ENCODE measurements at regions not wholly inside any gene's neighbourhood (a gene's known extent, or its start where the extent isn't known, plus 50 kb on each side); places are given as distances from the start of the nearest gene placed in this dataset.

DNA sequence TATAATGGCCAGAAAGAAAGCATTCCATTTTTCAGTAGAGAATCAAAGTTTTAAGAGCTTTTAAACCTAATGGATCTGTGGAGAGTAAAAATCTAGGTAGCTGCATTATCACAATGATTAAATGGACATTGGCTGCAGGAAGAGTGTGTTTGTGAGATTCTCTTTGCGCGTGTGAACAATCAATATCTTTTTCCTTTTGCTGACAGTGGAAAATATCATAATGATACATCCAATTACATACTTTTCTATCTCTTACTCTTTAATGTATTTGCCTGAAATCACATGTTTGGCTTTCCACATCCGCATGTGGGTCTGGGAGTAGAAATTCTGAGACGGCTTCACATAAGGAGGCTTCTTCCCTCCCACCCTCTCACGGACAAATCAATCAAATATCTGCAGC, 69.8 kb upstream of the DUSP22 start:
- TF ChIP-seq, protein P1, sequence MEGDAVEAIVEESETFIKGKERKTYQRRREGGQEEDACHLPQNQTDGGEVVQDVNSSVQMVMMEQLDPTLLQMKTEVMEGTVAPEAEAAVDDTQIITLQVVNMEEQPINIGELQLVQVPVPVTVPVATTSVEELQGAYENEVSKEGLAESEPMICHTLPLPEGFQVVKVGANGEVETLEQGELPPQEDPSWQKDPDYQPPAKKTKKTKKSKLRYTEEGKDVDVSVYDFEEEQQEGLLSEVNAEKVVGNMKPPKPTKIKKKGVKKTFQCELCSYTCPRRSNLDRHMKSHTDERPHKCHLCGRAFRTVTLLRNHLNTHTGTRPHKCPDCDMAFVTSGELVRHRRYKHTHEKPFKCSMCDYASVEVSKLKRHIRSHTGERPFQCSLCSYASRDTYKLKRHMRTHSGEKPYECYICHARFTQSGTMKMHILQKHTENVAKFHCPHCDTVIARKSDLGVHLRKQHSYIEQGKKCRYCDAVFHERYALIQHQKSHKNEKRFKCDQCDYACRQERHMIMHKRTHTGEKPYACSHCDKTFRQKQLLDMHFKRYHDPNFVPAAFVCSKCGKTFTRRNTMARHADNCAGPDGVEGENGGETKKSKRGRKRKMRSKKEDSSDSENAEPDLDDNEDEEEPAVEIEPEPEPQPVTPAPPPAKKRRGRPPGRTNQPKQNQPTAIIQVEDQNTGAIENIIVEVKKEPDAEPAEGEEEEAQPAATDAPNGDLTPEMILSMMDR (conservative IDR thresholded peaks at IDR 0.05; ENCODE audit: low read depth, low read length), result no peak
- H3K4me2 ChIP-seq, result no peak overlapping the region

DNA sequence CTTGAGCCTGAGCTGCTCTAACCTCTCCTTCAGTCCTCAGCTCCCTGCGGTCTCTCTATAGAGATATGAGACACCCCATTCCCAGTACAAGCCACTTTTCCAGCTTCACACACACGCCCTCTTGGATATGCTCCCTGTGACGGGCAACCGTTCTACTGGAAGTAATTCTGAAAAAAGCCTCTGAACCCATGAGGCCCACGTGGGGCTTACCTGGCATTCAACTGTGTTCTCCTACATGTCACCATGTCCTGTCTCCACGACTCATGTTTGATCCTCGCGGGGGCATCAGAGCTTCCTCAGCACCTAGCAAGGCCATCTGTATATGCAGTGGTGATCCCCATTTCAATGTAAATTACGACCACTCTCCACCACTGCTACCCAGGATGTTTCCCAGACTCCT, 69.2 kb upstream of the DUSP22 start:
- no peak overlapping the region for H2AFZ ChIP-seq (ENCODE audit: low read depth)
- H3K9ac ChIP-seq, result no peak overlapping the region
- no peaks in the 10 kb centered on the region for H3K27me3 ChIP-seq (ENCODE audit: insufficient read depth, low read depth)
- H3K4me3 ChIP-seq (IDR thresholded peaks at IDR 0.05; ENCODE audit: insufficient read depth, low read depth, low read length), result no peak overlapping the region
- TF ChIP-seq, protein P1 (conservative IDR thresholded peaks at IDR 0.05; ENCODE audit: low read depth, low read length), result no peak
- no peaks in the 10 kb centered on the region for H3K79me2 ChIP-seq (ENCODE audit: insufficient read depth, low read depth)
- no peaks in the 10 kb centered on the region for H3K36me3 ChIP-seq (ENCODE audit: insufficient read depth)
- peaks cover 2% of the 10 kb centered on the region for H3K4me1 ChIP-seq (ENCODE audit: low read depth, poor library complexity, severe bottlenecking)
- no peaks in the 10 kb centered on the region for H4K20me1 ChIP-seq (ENCODE audit: insufficient read depth)
- H3K4me2 ChIP-seq, result no peak overlapping the region
- H3K27ac ChIP-seq, result no peak overlapping the region

More for the DNA sequence above, 69.8 kb upstream of the DUSP22 start:
- Histone ChIP-seq H3K4me1 (ENCODE audit: low read depth, poor library complexity, severe bottlenecking) (no peaks in the 10 kb centered on the region), H3K79me2 (ENCODE audit: insufficient read depth, low read depth) (no peaks in the 10 kb centered on the region), H3K9ac (no peak overlapping the region), H2AFZ (ENCODE audit: low read depth) (no peak overlapping the region), H4K20me1 (ENCODE audit: insufficient read depth) (no peaks in the 10 kb centered on the region), H3K4me3 (IDR thresholded peaks at IDR 0.05; ENCODE audit: insufficient read depth, low read depth, low read length) (no peak overlapping the region), H3K27ac (no peak overlapping the region), H3K27me3 (ENCODE audit: insufficient read depth, low read depth) (no peaks in the 10 kb centered on the region), H3K36me3 (ENCODE audit: insufficient read depth) (no peaks in the 10 kb centered on the region)

DNA sequence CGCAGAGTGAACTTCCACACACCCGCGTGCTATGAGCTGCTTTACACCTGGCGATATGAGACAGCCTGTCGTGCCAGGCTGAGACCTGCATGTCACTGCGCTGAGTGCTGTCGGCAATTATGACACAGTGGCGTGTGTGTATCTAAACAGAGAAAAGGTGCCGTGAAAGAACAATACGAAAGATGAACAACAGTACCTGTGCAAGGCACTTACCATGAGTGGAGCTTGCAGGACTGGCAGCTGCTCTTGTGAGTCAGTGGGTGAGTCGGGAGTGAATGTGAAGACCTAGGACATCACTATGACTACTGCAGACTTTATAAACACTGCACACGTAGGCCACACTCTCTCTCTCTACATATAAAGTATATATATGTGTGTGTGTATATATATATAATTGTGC, 68.5 kb upstream of the DUSP22 start:
- H3K4me2 ChIP-seq, result no peak overlapping the region
- no peak overlapping the region for H3K9ac ChIP-seq
- H3K27ac ChIP-seq, result no peak overlapping the region
- no peak overlapping the region for H3K4me3 ChIP-seq (IDR thresholded peaks at IDR 0.05; ENCODE audit: insufficient read depth, low read depth, low read length)
- no peak overlapping the region for H2AFZ ChIP-seq (ENCODE audit: low read depth)
- no peaks in the 10 kb centered on the region for H3K27me3 ChIP-seq (ENCODE audit: insufficient read depth, low read depth)
- H4K20me1 ChIP-seq (ENCODE audit: insufficient read depth), result no peaks in the 10 kb centered on the region
- H3K36me3 ChIP-seq (ENCODE audit: insufficient read depth), result no peaks in the 10 kb centered on the region
- TF ChIP-seq, protein P1 (conservative IDR thresholded peaks at IDR 0.05; ENCODE audit: low read depth, low read length), result no peak
- peaks cover 8% of the 10 kb centered on the region for H3K4me1 ChIP-seq (ENCODE audit: low read depth, poor library complexity, severe bottlenecking)
- H3K79me2 ChIP-seq (ENCODE audit: insufficient read depth, low read depth), result no peaks in the 10 kb centered on the region

DNA sequence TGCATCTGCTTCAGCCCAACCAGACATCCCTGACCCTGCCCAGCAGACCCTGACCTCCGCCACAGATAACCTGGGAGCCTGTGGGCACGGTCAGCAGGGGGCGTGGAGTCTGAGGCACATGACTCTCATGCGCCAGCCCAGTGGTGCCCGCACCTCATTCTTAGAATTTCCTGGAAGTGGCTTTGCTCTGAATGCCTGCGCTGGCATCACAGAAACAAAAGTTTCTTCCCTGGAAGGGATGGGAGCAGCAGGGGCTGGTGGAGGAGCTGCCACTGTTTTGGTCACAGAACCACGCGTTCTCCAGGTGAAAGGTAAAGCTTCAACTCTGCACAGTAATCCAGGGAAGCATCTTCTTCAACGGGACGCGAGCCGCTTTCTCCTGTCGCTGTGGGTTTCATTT, 67.9 kb upstream of the DUSP22 start:
- Histone ChIP-seq H2AFZ (ENCODE audit: low read depth) (no peak overlapping the region), H3K79me2 (ENCODE audit: insufficient read depth, low read depth) (no peaks in the 10 kb centered on the region), H3K27ac (no peak overlapping the region), H3K4me3 (IDR thresholded peaks at IDR 0.05; ENCODE audit: insufficient read depth, low read depth, low read length) (no peak overlapping the region), H3K36me3 (ENCODE audit: insufficient read depth) (no peaks in the 10 kb centered on the region), H4K20me1 (ENCODE audit: insufficient read depth) (no peaks in the 10 kb centered on the region), H3K4me2 (no peak overlapping the region), H3K9ac (no peak overlapping the region), H3K27me3 (ENCODE audit: insufficient read depth, low read depth) (no peaks in the 10 kb centered on the region), H3K4me1 (ENCODE audit: low read depth, poor library complexity, severe bottlenecking) (peaks cover 14% of the 10 kb centered on the region)
- TF ChIP-seq, protein P1 (conservative IDR thresholded peaks at IDR 0.05; ENCODE audit: low read depth, low read length), result no peak
